OCI-LY1 (cell line): ENCODE measurements at regions not wholly inside any gene's neighbourhood (a gene's known extent, or its start where the extent isn't known, plus 50 kb on each side); places are given as distances from the start of the nearest gene placed in this dataset.

Experiments
- EZH2 ChIP-seq: fragments of 200-600 bp; sonication (generic), shearing (Covaris generic); IDR thresholded peaks from 2 replicates; pipeline ENCODE4 v1.8.0; 2017; ENCODE audit warnings: borderline replicate concordance, mixed run types, mild to moderate bottlenecking, antibody characterized with exemption, low read length, moderate library complexity, mixed read lengths
- TF ChIP-seq, protein P1 (sequence below): fragments of 200-600 bp; sonication (generic), shearing (Covaris generic); IDR thresholded peaks from 2 replicates; pipeline ENCODE4 v1.5.1; 2017; ENCODE audit warnings: mild to moderate bottlenecking, antibody characterized with exemption, low read length, moderate library complexity, mixed read lengths

DNA sequence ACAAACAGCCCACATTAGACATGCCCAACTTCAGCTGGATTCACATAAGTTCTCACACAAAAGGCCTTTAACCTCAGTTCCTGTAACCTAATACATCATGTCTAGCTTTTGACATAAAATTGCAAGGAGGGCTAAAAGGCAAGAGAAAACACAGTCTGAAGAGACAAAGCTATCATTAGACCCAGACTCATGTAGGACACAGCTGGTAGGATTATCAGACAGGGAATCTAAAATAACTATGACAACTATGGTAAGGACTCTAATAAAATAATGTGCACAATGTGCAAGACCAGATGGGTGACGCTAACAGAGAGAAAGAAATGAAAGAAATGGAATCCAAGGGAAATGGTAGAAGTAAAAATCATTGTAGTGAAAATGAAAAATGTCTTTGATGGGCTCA, 643.2 kb upstream of the RAB6C start:
- TF ChIP-seq, protein P1, sequence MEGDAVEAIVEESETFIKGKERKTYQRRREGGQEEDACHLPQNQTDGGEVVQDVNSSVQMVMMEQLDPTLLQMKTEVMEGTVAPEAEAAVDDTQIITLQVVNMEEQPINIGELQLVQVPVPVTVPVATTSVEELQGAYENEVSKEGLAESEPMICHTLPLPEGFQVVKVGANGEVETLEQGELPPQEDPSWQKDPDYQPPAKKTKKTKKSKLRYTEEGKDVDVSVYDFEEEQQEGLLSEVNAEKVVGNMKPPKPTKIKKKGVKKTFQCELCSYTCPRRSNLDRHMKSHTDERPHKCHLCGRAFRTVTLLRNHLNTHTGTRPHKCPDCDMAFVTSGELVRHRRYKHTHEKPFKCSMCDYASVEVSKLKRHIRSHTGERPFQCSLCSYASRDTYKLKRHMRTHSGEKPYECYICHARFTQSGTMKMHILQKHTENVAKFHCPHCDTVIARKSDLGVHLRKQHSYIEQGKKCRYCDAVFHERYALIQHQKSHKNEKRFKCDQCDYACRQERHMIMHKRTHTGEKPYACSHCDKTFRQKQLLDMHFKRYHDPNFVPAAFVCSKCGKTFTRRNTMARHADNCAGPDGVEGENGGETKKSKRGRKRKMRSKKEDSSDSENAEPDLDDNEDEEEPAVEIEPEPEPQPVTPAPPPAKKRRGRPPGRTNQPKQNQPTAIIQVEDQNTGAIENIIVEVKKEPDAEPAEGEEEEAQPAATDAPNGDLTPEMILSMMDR = no peak
- no peak for TF ChIP-seq EZH2
